ENCODE measurements at regions not wholly inside any gene's neighbourhood (a gene's known extent, or its start where the extent isn't known, plus 50 kb on each side); places are given as distances from the start of the nearest gene placed in this dataset.
"Not testable (repeated sequence)": the region's sequence is repeated elsewhere in the genome, so short reads cannot be mapped to it uniquely, and the experiment has no call there.

- no peaks in the 10 kb centered on the region for H3K36me3 ChIP-seq
- H3K9me3 ChIP-seq, result no peaks in the 10 kb centered on the region
- intact Hi-C loops (cut with DNase I; ENCODE audit: low total_unique reads), result loop anchor here (5.0 kb wide), 1 partner anchor 712 kb away; no protein-coding TSS in a partner anchor
- H3K27ac ChIP-seq, result no peak overlapping the region
- DNase-seq (ENCODE audit: low spot score in 2 of 2), result no peak
- no peaks in the 10 kb centered on the region for H3K4me1 ChIP-seq
- TF ChIP-seq POLR2AphosphoS5 (IDR thresholded peaks at IDR 0.05) (no peak), CTCF (IDR thresholded peaks at IDR 0.05) (no peak), POLR2A (IDR thresholded peaks at IDR 0.05) (no peak)
- H3K27me3 ChIP-seq, result no peaks in the 10 kb centered on the region
- H3K4me3 ChIP-seq, result no peak overlapping the region
Observed at GRCh38 chr3:21234933-21235332, 516.1 kb downstream of the ZNF385D start.

DNA sequence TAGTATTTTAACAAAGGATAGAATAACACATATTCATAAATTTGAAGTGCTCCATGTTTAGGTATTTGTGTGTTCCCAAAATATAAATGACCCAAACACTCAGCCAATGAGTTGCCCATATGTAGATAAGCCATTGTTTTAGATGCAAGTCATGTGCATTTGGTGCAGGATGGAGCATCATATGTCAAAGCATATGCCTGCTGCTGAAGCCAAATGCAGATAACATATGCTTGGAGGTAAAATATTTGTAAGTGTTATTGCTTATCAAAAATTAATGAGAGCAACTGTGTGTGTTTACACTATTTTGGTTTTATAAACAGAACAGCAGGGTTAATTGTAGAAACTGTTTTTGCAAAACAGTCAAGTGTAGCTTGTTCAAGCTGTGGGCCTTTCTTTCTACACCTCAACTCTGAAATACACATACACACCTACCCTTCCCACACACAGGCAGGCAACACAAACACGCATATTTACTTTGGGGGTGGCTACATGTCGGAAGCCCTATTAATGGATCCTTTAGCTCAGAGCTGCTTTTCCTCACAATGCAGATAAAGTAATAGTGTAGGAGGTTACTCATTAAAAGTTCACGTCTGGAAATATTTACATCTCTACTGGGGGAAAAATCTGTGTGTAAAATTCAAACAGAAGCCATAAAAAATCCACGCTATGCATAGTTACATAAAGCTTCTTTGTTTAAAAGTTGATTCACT is 521.4 kb downstream of the ZNF385D start:
- TF ChIP-seq POLR2AphosphoS5 (IDR thresholded peaks at IDR 0.05) (no peak), CTCF (IDR thresholded peaks at IDR 0.05) (no peak), POLR2A (IDR thresholded peaks at IDR 0.05) (no peak)
- Histone ChIP-seq H3K4me1 (no peaks in the 10 kb centered on the region), H3K4me3 (no peak overlapping the region), H3K36me3 (no peaks in the 10 kb centered on the region), H3K9me3 (no peaks in the 10 kb centered on the region), H3K27ac (no peak overlapping the region), H3K27me3 (no peaks in the 10 kb centered on the region)
- intact Hi-C loops (cut with DNase I; ENCODE audit: low total_unique reads), result no loop called here
- no peak for DNase-seq (ENCODE audit: low spot score in 2 of 2)

- intact Hi-C loops (cut with DNase I; ENCODE audit: low total_unique reads), result no loop called here
- Histone ChIP-seq H3K9me3 (no peaks in the 10 kb centered on the region), H3K27ac (no peak overlapping the region), H3K4me1 (no peaks in the 10 kb centered on the region), H3K36me3 (no peaks in the 10 kb centered on the region), H3K27me3 (no peaks in the 10 kb centered on the region), H3K4me3 (no peak overlapping the region)
- DNase-seq (ENCODE audit: low spot score in 2 of 2), result no peak
- TF ChIP-seq POLR2A (IDR thresholded peaks at IDR 0.05) (no peak), CTCF (IDR thresholded peaks at IDR 0.05) (no peak), POLR2AphosphoS5 (IDR thresholded peaks at IDR 0.05) (no peak)
Observed at GRCh38 chr3:21226086-21226485, 524.9 kb downstream of the ZNF385D start.

DNA sequence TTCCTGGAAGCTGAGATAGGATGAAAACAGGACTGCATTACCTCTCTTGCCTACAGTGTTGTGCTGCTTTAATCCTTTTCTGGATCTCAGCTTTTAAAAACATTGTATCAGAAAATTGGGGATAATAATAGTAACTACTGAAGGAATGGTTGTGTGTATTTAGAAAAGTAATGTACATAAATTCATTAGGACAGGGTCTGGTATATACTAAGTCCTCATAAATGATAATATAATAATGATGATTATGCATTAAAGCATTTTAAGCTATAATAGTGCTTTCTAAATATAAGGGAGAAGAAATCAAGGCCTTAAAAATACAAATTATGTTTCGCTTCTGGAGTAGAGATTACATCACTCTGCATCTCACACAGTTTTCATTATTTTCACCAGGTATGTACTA is 530.1 kb downstream of the ZNF385D start:
- no peaks in the 10 kb centered on the region for H3K36me3 ChIP-seq
- H3K27ac ChIP-seq, result no peak overlapping the region
- peaks cover 3 to 11% of the 10 kb centered on the region in 2 donors for H3K9me3 ChIP-seq
- intact Hi-C loops (cut with DNase I; ENCODE audit: low total_unique reads), result no loop called here
- no peaks in the 10 kb centered on the region for H3K4me1 ChIP-seq
- no peak for TF ChIP-seq CTCF (IDR thresholded peaks at IDR 0.05)
- TF ChIP-seq POLR2AphosphoS5 (IDR thresholded peaks at IDR 0.05), result no peak
- no peak for TF ChIP-seq POLR2A (IDR thresholded peaks at IDR 0.05)
- H3K27me3 ChIP-seq, result no peaks in the 10 kb centered on the region
- no peak for DNase-seq (ENCODE audit: low spot score in 2 of 2)
- H3K4me3 ChIP-seq, result no peak overlapping the region

- TF ChIP-seq POLR2A (IDR thresholded peaks at IDR 0.05), result no peak
- no peak for TF ChIP-seq POLR2AphosphoS5 (IDR thresholded peaks at IDR 0.05)
- no peak for TF ChIP-seq CTCF (IDR thresholded peaks at IDR 0.05)
- intact Hi-C loops (cut with DNase I; ENCODE audit: low total_unique reads), result no loop called here
- no peaks in the 10 kb centered on the region for H3K36me3 ChIP-seq
- no peak overlapping the region for H3K27ac ChIP-seq
- no peak overlapping the region for H3K4me3 ChIP-seq
- no peak for DNase-seq (ENCODE audit: low spot score in 2 of 2)
- no peaks in the 10 kb centered on the region for H3K27me3 ChIP-seq
- no peaks in the 10 kb centered on the region for H3K4me1 ChIP-seq
- H3K9me3 ChIP-seq, result peaks cover 12 to 25% of the 10 kb centered on the region in 2 donors
Observed at GRCh38 chr3:21216598-21216997, 534.4 kb downstream of the ZNF385D start.

DNA sequence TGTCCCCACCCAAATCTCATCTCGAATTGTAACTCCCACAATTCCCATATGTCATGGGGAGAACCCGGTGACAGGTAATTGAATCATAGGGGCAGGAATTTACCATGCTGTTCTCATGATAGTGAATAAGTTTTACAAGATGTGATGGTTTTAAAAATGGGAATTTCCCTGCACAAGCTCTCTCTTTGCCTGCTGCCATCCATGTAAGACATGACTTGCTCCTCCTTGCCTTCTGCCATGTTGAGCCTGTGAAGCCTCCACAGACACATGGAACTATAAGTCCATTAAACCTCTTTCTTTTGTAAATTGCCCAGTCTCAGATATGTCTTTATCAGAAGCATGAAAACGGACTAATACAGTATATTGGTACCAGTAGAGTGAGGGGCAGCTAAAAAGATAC is 546.9 kb downstream of the ZNF385D start:
- H3K27ac ChIP-seq; intact Hi-C loops (cut with DNase I; ENCODE audit: low total_unique reads); H3K27me3 ChIP-seq; H3K36me3 ChIP-seq; H3K4me1 ChIP-seq; DNase-seq (ENCODE audit: low spot score in 2 of 2); H3K4me3 ChIP-seq: not testable (repeated sequence)
- peaks cover 23 to 32% of the 10 kb centered on the region in 2 donors for H3K9me3 ChIP-seq
